Activated CD8-positive, alpha-beta memory T cell treated with anti-CD3 and anti-CD28 coated beads for 48 hours (primary cell): ENCODE measurements at regions not wholly inside any gene's neighbourhood (a gene's known extent, or its start where the extent isn't known, plus 50 kb on each side); places are given as distances from the start of the nearest gene placed in this dataset.

Source experiments
- DNase-seq, 3 experiments: peaks; one replicate each; pipeline ENCODE4 v3.0.0-alpha.2; 2020; ENCODE audit warnings: low read depth in 2 of 3, low spot score in 2 of 3

DNA sequence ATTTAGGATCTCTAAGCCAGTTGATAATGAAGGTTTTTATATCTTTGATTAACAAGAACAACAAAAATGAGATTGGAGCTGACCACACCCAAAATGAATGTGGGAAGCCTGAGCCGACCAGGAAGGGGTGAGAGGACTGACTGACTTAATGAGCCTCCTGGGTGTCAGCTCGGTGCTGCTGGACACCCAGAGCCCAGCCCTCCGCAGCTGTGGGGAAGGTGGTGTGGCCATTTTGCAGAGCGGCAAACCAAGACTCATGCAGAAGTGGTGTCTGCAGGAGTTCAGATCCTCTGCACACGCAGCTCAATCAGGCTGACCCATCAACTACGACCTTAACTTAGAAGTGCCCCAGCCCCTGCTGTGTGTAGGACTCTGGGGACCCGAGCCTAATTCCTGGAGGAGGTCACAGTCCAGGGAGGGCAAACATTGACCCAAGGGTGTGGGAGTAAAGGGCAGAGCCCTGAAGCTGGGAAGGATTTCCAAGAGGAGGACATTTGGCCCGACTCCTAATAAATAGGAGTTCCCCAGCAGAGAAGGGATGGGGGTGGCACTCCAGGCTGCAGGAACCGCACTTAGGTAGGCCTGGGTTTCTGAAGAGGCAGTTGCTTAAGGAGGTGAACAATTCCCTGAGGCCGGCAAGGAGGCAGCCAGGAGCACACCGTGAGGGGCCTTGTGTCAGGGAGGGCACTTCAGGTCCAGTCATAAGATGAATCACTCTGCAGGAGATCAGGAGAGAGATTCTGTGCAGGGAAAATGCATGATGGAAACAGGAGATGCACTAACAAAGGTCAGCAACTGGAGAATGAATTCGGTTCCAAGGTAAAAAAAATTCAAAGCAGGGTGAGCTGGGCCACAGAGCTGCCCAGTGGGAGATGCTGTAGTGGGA lies 197.1 kb upstream of the TPM1 start:
- DNase-seq = no peak

DNA sequence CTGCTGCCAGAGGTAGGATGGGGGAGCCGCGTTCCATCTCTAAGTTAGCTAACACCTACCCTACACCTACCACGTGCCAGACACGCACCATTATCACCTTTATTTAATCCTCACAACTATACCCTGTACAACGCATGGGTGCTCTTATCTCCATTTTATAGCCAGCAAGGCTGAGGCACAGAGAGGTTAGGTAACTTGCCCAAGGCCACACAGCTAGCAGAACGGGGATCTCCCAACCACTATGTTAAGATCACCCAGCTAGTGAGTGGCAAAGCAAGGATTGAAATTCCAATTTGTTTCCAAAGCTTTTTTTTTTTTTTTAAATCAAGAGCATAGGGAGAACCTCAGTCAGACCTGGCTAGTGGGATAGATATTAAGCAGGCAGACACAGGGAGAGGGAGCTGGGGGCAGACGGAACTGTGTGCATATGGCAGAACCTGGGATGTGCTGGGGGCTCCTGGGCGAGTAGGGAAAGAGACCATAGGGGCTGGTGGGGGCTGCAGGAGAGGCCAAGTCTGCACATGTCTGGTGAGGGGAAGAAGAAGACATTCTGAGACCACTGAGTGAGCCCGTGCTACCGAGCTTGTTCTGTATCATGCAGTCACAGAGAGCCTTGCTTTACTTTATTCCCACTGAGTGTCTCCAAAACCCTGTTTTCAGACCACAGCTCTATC lies 196.3 kb upstream of the TPM1 start:
- DNase-seq = no peak

- no peak for DNase-seq
Measured at GRCh38 chr15:62846805-62847495, 195.6 kb upstream of the TPM1 start.

GRCh38 chr15:62847900-62848489 lies 194.6 kb upstream of the TPM1 start:
- no peak for DNase-seq

- DNase-seq = no peak
Measured at GRCh38 chr15:62848632-62849050, 193.9 kb upstream of the TPM1 start.

DNA sequence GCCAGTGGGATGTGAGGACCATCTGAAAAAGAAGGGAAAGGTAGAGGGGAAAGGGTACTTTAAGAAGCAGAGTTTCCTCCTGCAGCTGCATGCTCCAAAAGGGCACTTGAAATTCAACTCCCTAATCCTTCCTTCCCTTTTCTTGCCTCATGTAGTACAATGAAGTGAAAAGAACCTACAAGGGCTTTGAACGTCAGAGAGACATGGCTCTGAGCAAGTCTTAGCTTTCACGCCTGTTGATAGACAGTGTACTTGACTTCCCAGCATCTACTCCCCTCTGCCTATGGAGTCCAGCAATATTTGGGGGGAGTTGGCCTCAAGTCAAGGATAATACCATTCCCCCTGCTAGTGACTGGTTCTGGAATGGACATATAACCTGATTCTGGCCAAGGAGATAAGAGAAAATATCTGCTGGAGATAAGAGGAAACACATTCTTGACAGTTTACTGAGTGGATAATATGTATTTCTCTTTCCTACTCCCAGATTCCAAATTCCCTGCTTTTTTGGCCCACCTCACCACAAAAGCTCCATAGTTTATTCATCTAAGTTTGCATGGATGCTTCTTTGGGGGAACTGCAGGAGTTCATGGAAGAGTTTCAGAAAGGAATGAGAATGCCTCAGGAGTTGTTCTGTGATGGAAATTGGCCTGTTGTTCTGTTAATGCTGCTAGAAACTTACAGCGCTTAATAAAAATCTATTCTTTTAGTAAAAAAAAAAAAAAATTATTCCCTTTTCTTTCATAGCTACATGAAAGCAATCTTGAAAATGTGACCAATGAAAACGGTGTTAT lies 193.0 kb upstream of the TPM1 start:
- no peak for DNase-seq

- DNase-seq = no peak
Measured at GRCh38 chr15:62850318-62850717, 192.2 kb upstream of the TPM1 start.

DNA sequence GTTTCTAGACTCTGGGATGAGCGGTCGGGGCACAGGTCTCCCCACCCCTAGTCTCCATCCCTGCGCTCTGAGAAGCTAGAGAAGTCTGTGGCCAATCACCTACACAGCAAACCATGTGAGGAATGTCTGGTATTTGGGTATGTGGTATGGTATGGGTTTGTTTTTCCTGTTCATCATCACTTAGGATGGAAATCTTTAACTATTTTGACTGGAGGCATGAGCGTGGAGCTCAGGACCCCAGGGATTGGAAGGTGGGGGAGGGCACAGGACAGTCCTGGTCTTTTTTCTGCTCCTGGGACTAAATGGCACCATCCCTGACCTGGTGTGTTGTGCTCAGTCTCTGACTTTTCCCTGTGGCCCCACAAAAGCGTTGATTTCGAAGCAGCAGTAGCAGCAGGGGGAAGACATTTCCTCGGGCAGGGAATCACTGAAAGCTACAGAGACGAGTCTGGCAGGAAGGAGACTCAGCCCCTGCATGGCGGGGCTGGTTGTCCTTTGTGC lies 191.7 kb upstream of the TPM1 start:
- no peak for DNase-seq

DNA sequence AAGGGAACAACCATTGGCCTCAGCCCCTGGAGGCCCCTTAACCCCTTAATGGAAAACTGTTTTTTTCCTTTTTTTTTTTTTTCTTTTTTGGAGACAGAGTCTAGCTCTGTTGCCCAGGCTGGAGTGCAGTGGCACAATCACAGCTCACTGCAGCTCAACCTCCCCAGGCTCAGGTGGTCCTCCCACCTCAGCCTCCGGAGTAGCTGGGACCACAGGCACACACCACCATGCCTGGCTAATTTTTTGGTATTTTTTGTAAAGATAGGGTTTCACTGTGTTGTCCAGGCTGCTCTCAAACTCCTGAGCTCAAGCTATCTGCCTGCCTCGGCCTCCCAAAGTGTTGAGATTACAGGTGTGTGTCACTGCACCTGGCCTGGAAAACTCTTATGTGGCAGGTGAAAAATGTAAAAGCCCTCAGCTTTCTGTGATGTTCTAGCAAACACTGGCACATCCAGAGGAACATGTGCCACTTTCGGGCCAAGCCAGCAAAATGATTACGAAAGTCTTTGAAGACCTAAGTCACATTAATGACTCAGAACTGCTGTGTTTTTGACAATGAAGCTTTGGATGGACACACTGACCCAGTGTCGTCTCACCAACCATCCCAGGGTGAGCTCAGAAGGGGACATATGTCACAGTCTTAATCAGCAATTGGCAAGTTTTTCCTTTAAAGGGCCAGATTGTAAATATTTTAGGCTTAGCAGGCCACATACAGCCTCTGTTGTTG lies 189.3 kb upstream of the TPM1 start:
- DNase-seq = no peak

DNA sequence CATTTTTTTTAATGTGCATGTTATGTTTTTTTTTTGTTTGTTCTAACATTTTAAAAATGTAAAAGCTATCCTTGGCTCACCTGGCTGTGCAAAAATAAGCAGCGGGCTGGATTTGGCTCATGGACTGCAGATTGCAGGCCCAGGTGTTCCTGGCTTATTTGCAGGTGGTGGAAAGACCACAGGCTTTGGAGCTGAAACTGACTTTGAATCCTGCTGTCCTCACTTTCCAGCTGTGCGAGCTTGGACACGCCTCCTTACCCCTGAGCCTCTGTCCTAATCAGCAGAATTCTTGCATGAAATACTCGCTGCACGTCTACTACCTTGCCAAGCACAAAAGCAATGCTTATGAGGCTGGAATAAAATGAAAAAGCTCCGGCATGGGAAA lies 188.7 kb upstream of the TPM1 start:
- no peak for DNase-seq

DNA sequence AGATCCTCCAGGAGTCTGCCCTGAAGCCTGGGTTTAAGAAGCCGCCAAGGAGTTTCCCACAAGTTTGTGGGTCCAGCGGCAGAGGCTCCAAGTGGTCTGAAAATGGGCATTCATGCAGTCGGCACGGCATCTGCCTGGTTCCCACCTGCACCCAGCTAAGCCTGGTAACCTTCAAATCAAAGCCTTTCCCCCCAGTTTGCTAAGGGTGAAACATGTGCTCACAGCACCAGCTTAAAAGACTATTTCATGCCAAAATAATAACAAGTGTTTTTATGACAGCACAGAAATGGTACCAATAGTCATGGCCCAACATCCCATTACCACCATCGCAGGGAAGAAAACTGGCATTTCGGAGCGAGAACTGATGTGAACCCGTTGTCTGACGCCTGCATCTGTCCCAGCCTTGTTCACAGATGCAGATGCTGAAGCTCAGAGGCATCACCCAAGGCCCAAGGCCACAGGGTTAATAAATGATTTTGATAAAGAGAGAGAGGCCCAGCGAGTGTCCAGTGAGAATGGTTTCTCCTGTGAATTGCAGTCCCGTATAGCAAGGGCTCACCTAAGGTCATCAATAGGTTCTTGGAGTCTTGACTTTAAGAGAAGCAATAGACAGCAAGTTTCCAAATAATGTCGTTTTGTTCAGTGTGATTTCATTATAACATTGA lies 188.0 kb upstream of the TPM1 start:
- no peak for DNase-seq

GRCh38 chr15:62855085-62855476 lies 187.5 kb upstream of the TPM1 start:
- no peak for DNase-seq

DNA sequence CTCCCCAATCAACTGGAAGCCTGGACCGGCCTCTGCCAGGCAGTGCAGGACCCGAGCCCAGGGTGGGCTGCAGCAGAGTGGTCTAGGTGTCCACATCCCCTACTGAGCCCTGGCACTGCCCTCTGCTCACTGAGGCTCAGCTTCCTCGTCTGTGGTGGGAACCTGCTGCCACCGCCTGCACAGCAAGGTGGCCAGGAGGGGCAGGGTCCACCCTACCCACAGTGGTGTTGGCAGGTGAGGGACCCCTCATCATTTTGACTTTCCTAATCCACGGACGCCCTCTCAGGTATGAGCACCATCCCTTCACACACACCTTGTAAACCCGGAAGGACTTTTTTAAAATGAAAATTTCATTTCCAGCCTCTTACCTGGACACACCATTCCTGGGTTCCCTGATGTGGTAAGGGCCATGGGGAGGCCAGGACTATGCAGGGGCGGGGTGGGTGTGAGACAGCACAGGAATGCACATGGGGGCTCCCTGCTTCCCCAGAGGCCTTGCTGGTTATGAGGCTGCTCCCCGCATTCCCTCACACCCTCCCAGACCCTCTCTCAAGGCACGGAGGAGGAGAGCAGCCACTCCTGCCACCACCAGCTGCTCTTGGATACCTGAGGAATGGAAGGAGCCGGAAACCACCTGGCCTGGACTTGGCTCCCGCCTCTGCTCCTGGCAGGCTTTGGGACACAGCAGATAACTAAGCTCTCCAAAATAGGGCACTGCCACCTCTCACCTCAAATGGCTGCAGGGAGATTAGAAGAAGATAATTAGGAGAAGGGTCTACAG lies 185.9 kb upstream of the TPM1 start:
- DNase-seq = no peak

DNA sequence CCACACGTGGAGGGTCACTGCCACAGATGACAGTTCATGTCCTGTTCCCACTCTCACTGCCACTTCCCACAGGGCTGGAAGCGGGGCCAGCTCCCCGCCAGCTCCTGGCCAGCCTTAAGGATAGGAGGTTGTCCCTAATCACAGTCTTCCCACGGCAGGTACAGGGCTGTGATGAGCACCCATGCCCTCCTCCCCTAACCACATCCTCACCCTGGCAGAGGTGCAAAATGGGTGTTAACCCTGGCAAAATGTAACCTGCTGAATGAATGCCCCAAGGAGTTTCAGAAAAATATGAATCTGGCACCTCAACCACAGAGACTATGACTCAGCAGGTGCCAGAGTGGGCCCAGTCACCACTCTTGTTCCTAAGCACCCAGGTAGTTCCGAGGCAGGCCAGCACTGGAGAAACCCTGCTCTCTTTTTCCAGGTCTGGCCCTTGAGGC lies 185.1 kb upstream of the TPM1 start:
- no peak for DNase-seq

DNA sequence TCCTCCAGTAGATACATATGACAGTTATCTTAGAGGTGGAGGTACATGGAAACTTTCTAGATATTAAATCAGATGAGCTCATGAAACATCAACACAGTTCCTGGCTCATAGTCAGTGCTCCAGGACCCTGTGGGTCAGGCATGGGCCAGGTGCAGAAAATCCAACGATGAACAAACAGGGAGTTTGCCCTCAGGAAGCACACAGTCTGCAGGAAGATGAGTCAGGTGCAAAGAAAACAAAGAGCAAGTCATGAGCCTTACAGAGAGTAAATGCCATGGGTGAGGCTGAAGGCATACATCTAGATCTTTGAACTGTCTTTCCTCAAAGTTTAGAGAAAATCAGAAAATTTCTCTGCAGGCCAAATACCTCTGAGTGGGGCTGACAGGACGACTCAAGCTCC lies 184.2 kb upstream of the TPM1 start:
- DNase-seq = no peak

DNA sequence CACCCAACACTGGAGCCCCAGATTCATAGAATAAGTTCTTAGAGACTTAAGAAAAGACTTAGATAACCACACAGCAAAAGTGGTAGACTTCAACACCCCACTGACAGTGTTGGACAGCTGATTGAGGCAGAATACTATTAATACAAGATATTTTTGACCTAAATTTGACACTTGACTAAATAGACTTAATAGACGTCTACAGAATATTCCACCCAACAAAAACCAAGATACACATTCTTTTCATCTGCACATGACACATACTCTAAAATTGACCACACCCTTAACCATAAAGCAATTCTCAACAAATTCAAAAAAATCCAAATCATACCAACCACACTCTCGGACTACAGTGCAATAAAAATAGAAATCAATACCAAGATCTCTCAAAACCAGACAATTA lies 179.8 kb upstream of the TPM1 start:
- DNase-seq = no peak

- no peak for DNase-seq
Measured at GRCh38 chr15:62866366-62866765, 176.2 kb upstream of the TPM1 start.

- DNase-seq = no peak
Measured at GRCh38 chr15:62867844-62868243, 174.7 kb upstream of the TPM1 start.

DNA sequence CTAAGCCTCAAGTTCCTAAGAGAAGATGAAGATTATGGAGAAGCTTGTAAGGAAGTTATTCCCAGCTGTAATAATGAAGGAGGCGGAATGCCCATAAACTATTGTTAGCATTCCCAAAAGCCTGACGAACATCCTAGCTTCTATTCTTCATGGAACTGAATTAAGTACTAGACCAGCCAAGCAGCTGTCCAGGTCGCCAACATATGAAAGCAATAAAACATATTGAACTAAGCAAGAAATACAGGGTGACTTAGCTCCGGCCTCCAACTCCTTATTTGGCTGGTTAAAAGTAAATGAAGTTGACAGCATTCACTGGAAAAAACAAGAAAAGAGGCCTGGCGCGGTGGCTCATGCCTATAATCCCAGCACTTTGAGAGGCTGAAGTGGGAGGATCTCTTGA lies 174.0 kb upstream of the TPM1 start:
- no peak for DNase-seq
